ENCODE measurements at regions not wholly inside any gene's neighbourhood (a gene's known extent, or its start where the extent isn't known, plus 50 kb on each side); places are given as distances from the start of the nearest gene placed in this dataset.

DNA sequence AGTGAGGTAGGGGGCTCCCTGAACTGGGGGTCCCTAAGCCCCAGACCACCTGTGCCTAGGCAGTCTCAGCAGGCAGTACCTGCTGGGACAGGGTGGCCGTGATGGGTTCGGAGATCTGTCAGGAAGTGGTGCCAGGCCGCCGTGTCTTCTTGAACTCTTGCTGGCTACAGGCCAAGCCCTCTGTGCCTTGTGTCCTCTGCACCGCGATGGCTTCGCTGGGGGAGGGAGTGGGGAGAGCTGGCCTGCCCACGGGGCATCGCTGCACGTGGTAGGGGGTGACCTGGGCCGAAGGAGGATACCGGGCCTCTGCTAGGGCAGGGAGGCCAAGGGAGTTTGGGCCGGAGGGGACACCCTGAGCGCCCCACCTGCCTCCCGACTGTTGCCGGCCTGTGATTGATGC, 96.7 kb upstream of the NKX1-1 start:
- Histone ChIP-seq H3K27ac (no peak overlapping the region), H3K4me3 (no peak overlapping the region)

DNA sequence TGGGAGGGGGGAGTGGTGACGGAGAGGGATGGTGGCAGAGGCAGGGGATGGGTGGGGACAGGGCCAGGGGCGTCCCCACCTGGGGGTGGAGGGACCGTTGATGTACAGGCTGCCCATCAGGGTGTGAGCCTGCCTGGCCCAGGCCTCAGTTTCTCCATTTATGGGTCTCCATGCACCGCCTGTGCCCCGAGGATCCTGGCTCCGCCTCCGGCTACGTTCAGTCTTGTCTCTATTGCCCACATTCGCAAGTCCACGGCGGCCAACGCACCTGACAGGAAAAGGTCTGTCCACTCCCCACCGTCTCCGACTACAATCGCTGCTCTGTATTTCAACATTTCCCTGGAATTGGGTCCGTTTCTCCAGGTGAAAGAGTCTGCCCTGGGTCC, 96.3 kb upstream of the NKX1-1 start:
- no peak overlapping the region for H3K4me3 ChIP-seq
- no peak overlapping the region for H3K27ac ChIP-seq

DNA sequence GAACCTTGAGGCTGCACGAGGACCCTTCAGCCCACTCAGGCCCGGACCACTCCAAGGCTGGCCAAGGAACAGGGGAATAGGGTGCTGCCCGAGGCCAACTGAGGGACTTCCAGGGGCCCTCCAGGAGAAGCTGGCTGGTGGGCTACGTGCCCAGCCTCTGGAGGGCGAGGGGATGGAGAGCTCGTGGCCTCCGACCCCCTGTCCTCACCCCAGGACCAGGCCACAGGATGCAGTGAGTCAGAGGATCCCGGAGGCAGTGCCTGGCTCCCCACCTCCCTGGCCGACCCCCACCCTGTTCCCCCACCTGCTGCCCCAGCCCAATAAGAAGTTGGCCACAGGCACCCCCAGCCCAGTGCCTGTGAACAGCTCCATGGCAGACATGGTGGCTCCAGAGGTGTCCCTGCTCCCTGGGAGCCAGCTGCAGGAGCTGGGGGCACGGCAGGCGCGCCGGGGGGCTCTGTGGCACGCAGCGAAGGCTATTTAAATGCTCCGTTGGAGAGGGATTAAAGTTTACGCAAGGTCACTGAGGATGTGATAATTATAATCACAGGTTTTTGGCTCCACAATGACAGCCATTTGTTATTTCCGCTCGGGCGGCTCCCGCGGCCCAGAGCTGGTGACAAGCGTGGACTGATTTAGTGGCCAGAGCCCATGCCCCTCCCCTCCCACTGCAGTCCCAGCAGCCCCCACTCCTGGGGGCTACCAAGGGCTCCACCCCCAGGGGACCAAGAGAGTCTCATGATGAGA, 95.7 kb upstream of the NKX1-1 start:
- no peak overlapping the region for H3K27ac ChIP-seq
- no peak overlapping the region for H3K4me3 ChIP-seq

DNA sequence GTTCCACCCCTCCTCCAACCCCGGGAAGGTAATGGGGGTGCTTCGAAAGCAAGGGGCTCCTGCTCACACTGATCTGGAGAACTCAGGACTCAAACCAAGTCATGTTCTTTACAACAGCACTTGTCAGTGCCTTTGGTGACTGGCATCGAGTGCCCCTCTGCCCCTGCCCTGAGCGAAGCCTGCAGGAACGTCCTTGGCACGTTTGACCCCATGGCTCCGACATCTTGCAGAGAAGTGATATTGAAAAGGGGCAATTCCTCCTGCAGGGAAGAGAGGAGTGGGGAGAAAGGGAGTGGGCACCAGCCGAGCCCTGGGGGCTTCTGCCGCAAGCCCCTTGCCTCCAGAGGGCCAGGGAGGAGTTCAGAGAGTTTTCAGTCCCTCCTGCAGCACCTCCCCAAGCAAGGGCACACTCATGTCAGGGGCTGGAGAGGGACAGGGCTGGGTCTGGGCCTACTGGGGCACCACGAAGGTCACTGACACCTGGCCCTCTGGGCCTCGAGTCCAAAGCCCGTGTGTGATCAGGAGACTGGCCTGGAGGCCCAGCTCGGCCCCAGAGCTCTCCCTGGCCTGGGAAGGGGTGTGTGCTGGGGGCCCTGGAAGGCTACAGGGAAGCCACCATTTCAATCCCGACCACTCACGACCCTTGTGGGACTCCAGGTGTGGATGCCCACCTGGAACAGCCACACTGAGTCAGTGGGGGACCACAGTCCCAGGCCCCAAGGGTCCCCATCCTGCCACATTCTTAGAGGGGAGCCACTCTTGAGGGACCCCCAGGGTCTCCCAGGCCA, 94.9 kb upstream of the NKX1-1 start:
- no peak overlapping the region for H3K27ac ChIP-seq
- no peak overlapping the region for H3K4me3 ChIP-seq

DNA sequence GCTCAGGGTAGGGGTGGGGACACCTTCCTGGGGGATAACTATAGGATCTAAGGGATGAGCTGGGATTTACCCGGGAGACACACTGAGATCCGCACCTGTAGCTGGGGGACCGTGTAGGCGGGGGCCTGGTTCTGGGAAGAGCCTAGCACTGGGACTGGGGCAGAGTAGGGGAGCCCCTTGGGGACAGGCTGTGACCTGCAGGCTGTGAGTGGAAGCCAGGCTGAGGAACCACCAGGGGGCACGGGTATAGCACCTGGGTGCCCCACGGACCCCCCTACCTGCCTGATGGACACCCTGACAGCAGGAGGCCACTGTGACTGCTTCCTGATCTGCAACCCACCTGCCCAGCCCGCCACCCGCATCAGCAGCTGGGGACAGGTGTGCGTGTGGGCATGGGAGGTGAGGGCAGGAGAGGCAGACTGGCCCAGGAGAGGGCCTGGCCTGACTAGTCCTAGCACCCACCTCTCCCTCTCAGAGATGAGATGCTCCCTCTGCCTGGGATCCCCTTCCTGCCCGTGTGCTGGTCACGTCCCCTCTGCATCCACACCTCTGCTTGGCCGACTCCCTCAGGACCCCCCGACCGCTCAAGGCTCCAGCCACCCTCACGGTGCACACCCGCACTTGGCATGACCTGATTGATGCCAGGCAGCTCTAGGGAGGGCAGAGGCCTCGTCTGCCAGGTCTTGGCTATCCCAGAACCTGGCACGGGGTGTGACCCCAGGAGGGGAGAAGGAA, 94.2 kb upstream of the NKX1-1 start:
- H3K4me3 ChIP-seq: no peak overlapping the region
- H3K27ac ChIP-seq: no peak overlapping the region

DNA sequence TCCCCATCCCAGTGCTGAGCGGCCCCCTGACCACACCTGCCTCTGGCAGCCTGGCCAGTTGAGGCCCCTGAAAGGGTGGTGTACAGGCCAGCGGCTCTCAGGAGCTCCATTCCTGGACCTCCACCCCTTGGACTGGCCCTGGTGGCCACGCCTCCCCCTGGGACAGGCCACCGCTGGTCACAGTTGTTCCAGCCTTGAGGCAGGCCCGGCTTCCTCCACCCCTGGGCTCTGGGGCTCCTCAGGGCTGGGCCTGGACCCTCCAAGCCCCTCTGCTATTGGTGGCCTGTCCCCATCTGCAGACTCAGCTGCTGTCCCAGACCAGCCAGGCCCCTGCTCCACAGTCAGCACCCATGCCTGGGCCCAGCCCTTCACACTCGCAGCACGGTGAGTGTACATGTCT, 93.2 kb upstream of the NKX1-1 start:
- H3K27ac ChIP-seq: no peak overlapping the region
- no peak overlapping the region for H3K4me3 ChIP-seq

DNA sequence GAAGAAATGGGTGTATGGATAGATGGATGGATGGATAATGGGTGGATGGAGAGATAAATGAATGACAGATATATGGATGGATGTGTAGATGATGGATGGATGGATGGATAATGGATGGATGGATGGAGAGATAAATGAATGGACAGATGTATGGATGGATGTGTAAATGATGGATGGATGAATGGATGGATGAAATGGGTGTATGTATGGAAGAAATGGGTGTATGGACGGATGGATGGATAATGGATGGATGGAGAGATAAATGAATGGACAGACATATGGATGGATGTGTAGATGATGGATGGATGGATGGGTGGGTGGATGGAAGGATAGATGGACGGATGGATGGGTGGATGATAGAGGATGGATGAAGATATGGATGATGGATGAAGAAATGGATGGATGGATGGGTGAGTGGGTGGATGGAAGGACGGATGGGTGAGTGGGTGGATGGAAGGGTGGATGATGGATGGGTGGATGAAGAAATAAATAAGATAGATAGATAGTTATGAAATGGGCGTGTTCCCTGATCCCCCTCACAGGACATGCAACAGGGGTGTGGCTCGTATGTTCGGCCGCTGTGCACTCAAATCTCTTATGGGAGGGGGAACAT, 91.1 kb upstream of the NKX1-1 start:
- Histone ChIP-seq H3K27ac (no peak overlapping the region), H3K4me3 (no peak overlapping the region)

DNA sequence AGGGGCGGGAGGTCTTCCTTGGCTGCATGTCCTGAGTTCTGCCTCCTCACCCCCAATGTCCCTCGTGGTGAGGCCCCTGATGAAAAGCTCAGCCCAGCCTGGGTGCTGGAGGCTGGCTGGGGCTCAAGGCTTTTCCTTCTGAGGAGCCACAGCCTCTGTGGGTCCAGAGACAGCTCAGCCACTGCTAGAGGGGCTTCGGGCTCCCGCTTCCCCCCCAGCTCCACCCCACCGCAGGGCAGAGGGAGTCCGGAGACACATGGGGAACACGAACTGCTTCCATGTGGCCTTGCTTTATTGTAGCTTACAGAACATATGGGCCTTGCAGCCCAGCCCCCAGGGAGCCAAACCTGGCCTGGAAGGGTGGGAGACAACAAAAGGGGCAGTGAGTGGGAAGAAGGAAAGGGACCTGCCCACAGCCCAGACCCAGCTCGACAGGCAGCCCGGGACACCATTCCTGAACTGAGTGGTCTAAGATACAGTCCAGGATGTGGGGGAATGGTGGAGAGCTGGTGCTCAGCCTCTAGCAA, 89.9 kb upstream of the NKX1-1 start:
- no peak overlapping the region for H3K27ac ChIP-seq
- no peak overlapping the region for H3K4me3 ChIP-seq

DNA sequence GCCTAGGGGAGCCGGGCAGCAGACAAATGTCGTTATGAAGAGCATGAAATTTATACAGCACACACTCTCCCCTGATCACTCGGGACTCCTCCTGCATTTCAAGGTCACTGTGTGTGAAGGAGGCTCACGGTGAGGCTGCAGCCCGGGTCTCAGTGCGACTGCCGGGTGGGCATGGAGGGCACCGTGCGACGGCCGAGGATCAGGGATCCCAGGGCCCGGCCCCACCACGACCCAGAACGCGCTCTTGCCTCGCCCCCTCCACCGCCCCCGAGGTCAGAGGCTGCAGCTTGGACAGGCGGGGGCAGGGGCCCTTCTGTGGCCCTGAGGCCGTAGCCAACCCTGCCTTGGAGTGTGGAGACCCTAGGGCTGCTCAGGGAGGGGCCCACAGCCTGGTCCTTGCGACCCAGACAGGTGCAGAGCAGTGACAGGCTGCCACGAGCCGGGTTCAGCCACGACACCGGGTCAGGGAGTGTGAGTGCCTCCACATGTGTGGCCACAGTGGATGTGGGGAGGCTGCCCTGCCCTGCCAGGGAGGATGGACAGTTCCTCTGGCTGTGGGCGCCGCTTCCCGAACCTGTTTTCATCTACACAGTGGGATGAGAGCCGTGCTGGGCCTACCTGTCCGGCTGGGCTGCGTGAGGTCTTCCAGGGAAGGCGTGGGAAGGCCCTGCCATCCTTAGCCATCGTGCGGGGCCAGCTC, 89.3 kb upstream of the NKX1-1 start:
- H3K27ac ChIP-seq: no peak overlapping the region
- no peak overlapping the region for H3K4me3 ChIP-seq

DNA sequence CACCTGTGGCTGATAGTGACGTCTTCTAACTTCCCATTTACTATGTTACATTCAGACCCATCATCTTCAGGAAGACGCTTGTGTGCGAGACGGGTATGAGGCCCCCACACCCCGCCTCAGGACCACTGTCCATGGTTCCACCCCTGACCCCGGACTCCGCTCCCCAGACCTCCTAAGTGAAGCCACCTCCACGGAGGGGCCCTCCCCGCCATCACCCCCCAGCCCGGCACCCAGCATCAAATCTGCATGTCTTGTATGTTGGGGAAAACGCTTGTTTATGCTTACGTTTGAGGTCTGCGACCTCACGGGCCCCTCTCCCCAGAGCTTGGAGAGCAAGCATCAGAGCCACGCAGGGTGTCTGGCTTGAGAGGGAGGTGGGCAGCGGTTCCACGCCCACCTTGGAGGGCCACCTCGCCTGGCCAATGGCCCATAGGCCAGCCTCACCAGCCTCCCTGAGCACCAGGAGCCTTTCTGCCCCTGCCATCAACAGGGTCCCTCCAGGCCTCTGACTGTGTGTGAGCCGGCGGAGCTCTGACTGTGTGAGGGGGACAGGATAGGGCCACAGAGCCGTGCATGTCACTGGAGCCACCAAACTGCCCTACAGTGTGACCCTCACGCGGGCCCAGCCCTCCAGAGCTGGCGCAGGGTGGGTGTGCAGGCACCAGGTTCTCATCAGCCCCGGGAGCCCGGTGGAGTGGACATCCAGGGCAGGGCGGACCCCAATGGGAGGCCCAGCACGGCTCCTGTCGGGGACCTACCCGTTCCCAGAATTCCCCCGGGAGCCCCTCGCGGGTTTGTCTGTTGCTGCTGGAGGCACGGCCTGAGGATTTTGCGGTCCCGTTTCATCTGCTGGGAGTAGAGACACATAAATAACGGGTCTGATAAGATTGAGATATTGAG, 88.4 kb upstream of the NKX1-1 start:
- Histone ChIP-seq H3K27ac (no peak overlapping the region), H3K4me3 (no peak overlapping the region)

DNA sequence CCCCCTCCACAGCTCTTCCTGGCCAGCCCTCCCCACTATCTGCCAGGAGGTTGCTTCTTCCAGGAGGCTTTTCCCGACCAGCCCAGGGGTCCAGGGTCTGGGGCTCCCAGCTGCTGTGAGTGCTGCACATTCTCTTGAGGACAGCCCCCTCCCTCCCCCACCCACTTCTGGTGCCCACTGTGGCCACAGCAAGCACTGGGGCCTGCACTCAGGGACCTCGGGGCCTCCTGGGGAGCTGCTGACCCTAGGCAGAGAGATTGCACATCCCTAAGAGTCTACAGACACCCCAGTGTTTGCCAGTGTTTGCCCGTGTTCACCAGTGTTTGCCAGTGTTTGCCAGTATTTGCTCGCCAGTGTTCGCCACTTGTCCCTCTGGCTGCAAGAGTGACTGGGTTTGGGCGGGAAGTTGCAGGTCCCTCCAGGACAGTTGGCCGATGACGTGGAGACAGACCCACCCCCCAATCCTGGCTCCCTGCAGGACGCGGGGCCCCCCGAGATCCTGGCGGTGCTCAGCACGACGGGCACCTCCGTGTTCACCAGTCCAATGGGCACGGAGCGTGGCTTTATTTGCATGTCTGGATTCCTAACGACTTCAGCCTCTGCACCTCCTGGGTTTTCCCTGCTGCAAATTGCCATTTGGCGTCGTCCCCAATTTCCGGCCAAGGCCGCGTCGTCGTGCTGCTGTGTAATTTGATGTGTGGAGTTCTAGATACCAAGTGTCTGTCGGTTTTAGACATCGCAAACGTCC, 87.5 kb upstream of the NKX1-1 start:
- no peak overlapping the region for H3K27ac ChIP-seq

DNA sequence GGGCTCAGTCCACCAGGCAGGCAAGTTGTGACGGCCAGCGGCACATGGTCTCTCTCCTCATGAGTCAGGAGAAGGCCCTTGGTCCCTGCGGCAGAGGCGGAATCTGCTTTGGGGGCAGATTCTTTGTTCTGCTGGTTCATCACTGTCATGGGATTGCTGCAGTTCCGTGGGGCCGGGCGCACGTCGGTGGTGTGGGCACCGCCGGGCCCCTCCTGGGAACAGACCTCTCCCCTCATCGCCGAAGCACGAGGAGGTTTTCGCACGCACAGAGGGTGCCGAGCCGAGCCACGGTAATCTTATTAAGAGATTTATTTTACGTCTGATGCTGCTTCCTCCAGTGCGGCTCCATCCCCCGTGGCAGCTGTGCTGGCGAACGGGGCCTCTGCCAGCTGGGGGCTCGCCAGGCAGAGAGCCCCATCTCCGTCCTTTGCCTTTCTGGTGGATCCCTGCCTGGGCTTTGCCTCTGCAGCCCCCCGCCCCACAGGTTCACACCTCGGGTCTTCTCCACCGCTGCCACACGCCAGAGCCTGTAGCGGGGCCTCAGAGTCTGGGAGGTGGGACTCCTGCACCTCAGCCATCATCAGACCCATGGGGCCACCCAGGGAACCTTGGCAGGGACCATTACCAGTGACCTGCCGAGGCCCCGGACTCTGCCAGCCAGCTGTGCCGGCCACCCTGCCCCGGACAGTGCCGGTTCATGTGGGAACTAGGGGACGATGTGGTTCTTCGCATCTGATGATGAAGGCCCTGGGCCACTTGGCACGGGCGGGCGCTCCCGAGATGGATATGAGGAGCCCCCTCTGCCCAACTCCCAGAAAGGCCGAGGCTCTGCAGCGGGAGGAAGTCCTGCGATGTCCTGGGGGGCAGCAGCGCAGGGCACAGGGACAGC, 86.7 kb upstream of the NKX1-1 start:
- no peak overlapping the region for H3K4me3 ChIP-seq
- H3K27ac ChIP-seq: no peak overlapping the region

More for the DNA sequence above, 87.5 kb upstream of the NKX1-1 start:
- no peak overlapping the region for H3K4me3 ChIP-seq

DNA sequence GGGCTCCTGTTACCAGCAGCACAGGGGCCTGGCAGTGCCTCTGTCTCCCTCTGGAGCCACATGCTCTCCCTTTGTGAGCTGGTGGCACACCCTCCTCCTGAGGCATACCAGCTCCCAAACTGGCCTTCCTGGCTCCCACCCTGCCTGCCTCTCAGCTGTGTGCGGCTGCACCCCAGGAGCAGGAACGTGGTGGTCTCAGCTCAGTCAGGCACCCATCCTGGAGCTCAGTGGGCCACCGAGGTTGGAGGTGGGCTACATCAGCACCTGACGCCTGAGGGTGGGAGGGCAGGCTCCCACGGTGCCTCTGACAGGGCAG, 85.9 kb upstream of the NKX1-1 start:
- Histone ChIP-seq H3K27ac (no peak overlapping the region), H3K4me3 (no peak overlapping the region)

DNA sequence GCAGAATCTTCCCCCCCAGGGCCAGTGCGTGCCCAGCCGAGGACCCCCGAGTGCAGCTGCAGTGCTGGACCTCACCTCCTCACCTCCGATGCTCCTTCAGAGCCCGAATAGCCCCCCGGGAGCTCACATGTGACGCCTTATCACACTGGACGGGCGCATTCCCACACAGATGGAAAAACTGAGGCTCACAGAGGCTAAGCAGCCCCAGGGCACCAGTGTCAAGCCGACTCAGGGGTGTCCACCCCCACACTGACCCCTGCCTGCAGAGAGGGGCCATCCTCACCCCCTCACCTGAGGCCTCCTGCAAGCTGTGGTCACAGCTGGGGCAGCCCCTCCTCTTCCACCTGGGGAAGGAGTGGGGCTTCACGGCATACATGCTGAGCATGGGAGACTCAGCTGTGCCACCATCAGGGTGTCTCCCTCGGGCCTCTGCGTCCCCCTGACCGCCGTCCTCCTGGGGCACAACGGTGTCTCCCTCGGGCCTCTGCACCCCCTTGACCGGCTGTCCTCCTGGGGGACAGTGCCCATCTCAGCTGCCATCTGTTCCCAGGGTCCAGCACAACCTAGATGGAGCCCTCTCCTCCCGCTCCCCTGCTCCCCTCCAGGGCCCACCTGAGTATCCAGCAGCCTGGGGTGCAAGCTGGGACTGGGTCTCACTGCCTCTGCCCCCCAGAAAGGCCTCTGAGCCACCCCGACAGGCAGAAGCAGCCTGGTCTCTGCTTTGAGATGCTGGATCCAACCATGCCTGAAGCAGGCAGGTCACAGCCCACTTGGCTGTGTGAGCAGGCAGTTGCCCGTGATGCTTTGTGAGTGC, 85.3 kb upstream of the NKX1-1 start:
- no peak overlapping the region for H3K27ac ChIP-seq
- no peak overlapping the region for H3K4me3 ChIP-seq

DNA sequence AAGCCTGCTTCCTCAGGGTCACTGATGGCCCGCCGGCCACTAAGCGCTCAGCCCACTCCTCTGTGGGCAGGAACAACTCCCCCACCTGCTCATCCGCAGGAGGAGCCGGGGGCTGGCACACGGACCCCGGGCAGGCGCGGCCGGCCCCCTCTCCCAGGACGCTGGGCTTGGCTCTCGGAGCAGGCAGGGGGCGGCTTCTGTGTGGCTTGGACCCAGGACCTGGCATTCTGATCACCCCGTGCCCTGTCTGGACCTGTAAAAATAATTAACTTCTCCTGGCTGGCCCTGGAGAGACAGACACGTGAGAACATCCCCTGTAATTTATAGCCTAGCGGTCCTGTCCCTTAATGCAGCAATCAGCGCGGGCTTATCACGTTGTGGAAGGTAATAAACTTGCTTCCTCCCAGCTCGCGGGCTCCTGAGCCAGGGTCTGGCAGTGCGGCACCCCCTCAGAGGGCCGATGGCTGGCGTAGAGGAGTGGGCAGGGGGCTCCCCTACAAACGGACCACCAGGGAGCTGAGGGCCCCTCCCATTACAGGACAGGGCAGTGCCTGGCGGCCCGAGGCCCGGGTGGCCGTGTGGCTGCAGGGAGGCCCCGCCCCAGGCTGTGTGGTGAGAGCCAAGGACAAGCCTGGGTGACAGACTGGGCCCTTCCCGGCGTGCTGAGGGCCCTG, 84.5 kb upstream of the NKX1-1 start:
- no peak overlapping the region for H3K27ac ChIP-seq

More for the DNA sequence above, 84.5 kb upstream of the NKX1-1 start:
- no peak overlapping the region for H3K4me3 ChIP-seq
